Naive thymus-derived CD4-positive, alpha-beta T cell (primary cell): ENCODE measurements at regions not wholly inside any gene's neighbourhood (a gene's known extent, or its start where the extent isn't known, plus 50 kb on each side); places are given as distances from the start of the nearest gene placed in this dataset.
A peak's percentile ranks its signal among the peaks of the same experiment; 100 is the strongest.

Experiments
- ATAC-seq: fragments of 150-1000 bp; cut with Tn5 transposase; 2 replicates; pipeline ENCODE4 v1.10.0; 2021; ENCODE audit warnings: mild to moderate bottlenecking, moderate library complexity
- CTCF ChIA-PET: fragments of 350-600 bp; sonication (Branson Sonifier 250); formaldehyde crosslinking; loops from one replicate; lab custom pipeline; 2021; ENCODE audit warnings: antibody characterized with exemption; lab: Charles Lee
- POLR2A ChIA-PET: fragments of 350-600 bp; sonication (Branson Sonifier 250); formaldehyde crosslinking; loops from one replicate; lab custom pipeline; 2021; ENCODE audit warnings: antibody characterized with exemption, inconsistent platforms; lab: Charles Lee
- DNase-seq, 9 donors: peaks; one replicate each; pipeline versions ENCODE4 v3.0.0 to v3.0.0-alpha.2; 2020 to 2022; ENCODE audit warnings: mixed read lengths in 1 of 9
- H3K27ac ChIP-seq: one replicate; pipeline ENCODE4 v1.7.0; 2013; ENCODE audit warnings: mild to moderate bottlenecking, low read depth, low read length, moderate library complexity
- H3K27me3 ChIP-seq, 2 donors: one replicate each; pipeline ENCODE4 v1.7.0; 2013; ENCODE audit warnings: low read length in 2 of 2, mild to moderate bottlenecking in 2 of 2, moderate library complexity in 2 of 2; ENCODE audit not compliant: control insufficient read depth in 2 of 2, insufficient read depth in 2 of 2
- H3K36me3 ChIP-seq, 3 experiments: 1 replicate in 2 of 3; 2 replicates in 1 of 3; pipeline ENCODE4 v1.7.0; 2013; ENCODE audit warnings: low read length in 3 of 3, mild to moderate bottlenecking in 3 of 3, moderate library complexity in 1 of 3; ENCODE audit not compliant: insufficient read depth in 3 of 3, control insufficient read depth in 2 of 3
- H3K4me1 ChIP-seq, 2 donors: one replicate each; pipeline ENCODE4 v1.7.0; 2013; ENCODE audit warnings: low read length in 2 of 2, mild to moderate bottlenecking in 2 of 2, moderate library complexity in 1 of 2; ENCODE audit not compliant: control insufficient read depth in 2 of 2, insufficient read depth in 2 of 2
- H3K4me3 ChIP-seq: 2 replicates; pipeline ENCODE4 v1.7.0; 2013; ENCODE audit warnings: mild to moderate bottlenecking, low read length
- H3K9me3 ChIP-seq, 3 experiments: 1 replicate in 2 of 3; 2 replicates in 1 of 3; pipeline ENCODE4 v1.7.0; 2013; ENCODE audit warnings: low read length in 3 of 3; ENCODE audit not compliant: control insufficient read depth in 2 of 3
- H3K27ac Mint-ChIP-seq, 9 donors: one replicate each; pipeline ENCODE4 v1.8.0; 2020 to 2022; ENCODE audit warnings: mixed read lengths in 9 of 9, mild to moderate bottlenecking in 8 of 9, moderate library complexity in 5 of 9, inconsistent platforms in 2 of 9
- H3K27me3 Mint-ChIP-seq, 5 donors: one replicate each; pipeline ENCODE4 v1.8.0; 2021 to 2022; ENCODE audit warnings: mixed read lengths in 5 of 5, mild to moderate bottlenecking in 1 of 5
- H3K36me3 Mint-ChIP-seq, 5 donors: one replicate each; pipeline ENCODE4 v1.8.0; 2020 to 2022; ENCODE audit warnings: mixed read lengths in 5 of 5, mild to moderate bottlenecking in 3 of 5, inconsistent platforms in 1 of 5
- H3K4me1 Mint-ChIP-seq, 7 donors: one replicate each; pipeline ENCODE4 v1.8.0; 2020 to 2022; ENCODE audit warnings: mixed read lengths in 7 of 7, mild to moderate bottlenecking in 3 of 7, inconsistent platforms in 1 of 7
- H3K4me3 Mint-ChIP-seq, 10 donors: one replicate each; pipeline ENCODE4 v1.8.0; 2020 to 2022; ENCODE audit warnings: mild to moderate bottlenecking in 10 of 10, mixed read lengths in 10 of 10, moderate library complexity in 6 of 10, inconsistent platforms in 2 of 10
- H3K9me3 Mint-ChIP-seq, 11 donors: one replicate each; pipeline ENCODE4 v1.8.0; 2020 to 2022; ENCODE audit warnings: mixed read lengths in 11 of 11, mild to moderate bottlenecking in 4 of 11, inconsistent platforms in 1 of 11, moderate library complexity in 1 of 11
- intact Hi-C, 2 donors: fragments of 100-400 bp; cut with micrococcal nuclease; formaldehyde crosslinking; loops; one replicate each; pipeline ENCODE4 v1.15.1; 2023

DNA sequence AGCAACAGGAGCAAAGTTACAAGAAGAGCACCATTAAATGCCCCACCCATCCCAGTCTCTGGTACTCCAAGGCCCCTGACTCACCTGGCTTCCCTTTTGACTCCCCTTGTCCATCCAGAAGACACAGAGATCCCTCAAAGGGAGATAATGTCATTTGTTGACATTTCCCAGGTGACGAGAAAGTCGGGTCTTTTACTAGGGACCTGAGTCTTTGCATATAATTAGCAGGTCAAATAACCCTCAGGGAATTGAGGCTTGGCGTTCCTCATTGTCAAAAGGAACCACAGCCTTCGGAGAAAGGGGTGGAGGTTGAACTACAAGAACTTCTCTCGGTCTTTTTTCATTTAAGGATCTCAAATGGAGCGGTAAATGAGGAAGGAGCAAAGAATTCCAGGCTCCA, 133.2 kb downstream of the PROX1 start:
- Mint-ChIP-seq H3K4me3 (no peak overlapping the region), H3K27me3 (peaks cover 0 to 19% (median 0%) of the 10 kb centered on the region in 5 donors), H3K4me1 (peaks cover 4 to 29% (median 11%) of the 10 kb centered on the region in 7 donors), H3K27ac (peak overlapping the region in 1 of 9 donors; percentile 51), H3K36me3 (peaks cover 0 to 24% (median 4%) of the 10 kb centered on the region in 5 donors), H3K9me3 (peaks cover 5 to 37% (median 21%) of the 10 kb centered on the region in 11 donors)
- ATAC-seq (no peak), DNase-seq (no peak)
- H3K27ac ChIP-seq, result no peak overlapping the region
- ChIA-PET CTCF (interaction anchor here (0.5 to 1.0 kb wide), 2 partner anchors 263 to 450 kb away, joined by 3 to 5 read pairs; no protein-coding TSS in a partner anchor), POLR2A (no interaction called here)
- peaks cover 0 to 3% of the 10 kb centered on the region in 2 donors for H3K4me1 ChIP-seq
- no peaks in the 10 kb centered on the region for H3K36me3 ChIP-seq
- intact Hi-C loops, result loop anchor here in 1 of 2 donors (10.0 kb wide), 1 partner anchor 136 kb away; the partner anchor contains the start of gene PROX1
- no peak overlapping the region for H3K4me3 ChIP-seq
- H3K9me3 ChIP-seq, result peaks cover 0 to 14% (median 10%) of the 10 kb centered on the region in 3 experiments
- H3K27me3 ChIP-seq, result no peaks in the 10 kb centered on the region

DNA sequence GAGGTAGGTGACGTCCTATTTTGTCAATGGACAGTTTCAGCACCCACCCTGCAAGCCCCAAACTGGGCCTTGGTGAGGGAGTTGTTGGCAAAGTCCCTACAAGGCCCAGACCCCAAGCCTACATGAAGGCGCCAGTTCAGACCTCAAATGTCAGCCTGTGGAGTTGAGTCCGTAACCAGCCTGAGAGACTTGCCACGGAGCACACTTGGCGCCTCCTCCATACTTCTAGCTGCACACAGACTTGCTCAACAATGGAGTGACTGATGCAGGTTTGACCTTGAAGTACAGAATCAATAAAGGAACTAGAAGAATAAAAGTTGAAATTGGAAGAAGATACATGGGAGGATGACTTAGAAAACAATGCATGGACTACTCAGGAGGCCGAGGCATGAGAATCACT, 134.3 kb downstream of the PROX1 start:
- H3K4me3 Mint-ChIP-seq, result no peak overlapping the region
- peaks cover 4 to 29% (median 11%) of the 10 kb centered on the region in 7 donors for H3K4me1 Mint-ChIP-seq
- Histone ChIP-seq H3K4me3 (no peak overlapping the region), H3K36me3 (no peaks in the 10 kb centered on the region), H3K4me1 (peaks cover 0 to 3% of the 10 kb centered on the region in 2 donors), H3K9me3 (peaks cover 0 to 13% (median 10%) of the 10 kb centered on the region in 3 experiments), H3K27ac (no peak overlapping the region), H3K27me3 (no peaks in the 10 kb centered on the region)
- H3K27ac Mint-ChIP-seq, result peak overlapping the region in 1 of 9 donors; percentile 43
- H3K27me3 Mint-ChIP-seq, result peaks cover 0 to 19% (median 0%) of the 10 kb centered on the region in 5 donors
- peaks cover 3 to 25% (median 16%) of the 10 kb centered on the region in 11 donors for H3K9me3 Mint-ChIP-seq
- peaks cover 0 to 16% (median 2%) of the 10 kb centered on the region in 5 donors for H3K36me3 Mint-ChIP-seq
- intact Hi-C loops, result loop anchor here (2.0 to 10.0 kb wide), 2 partner anchors 137 to 877 kb away; partner anchors contain the start of gene PROX1 (in 1 of the 2)
- DNase-seq (no peak), ATAC-seq (no peak)
- CTCF ChIA-PET, result interaction anchor here (0.7 to 2.4 kb wide), 6 partner anchors 359 to 797 kb away, joined by 3 to 28 read pairs (median 4); no protein-coding TSS in a partner anchor
- POLR2A ChIA-PET, result no interaction called here

GRCh38 chr1:214123061-214123784, 135.4 kb downstream of the PROX1 start:
- H3K36me3 ChIP-seq, result no peaks in the 10 kb centered on the region
- DNase-seq, result peak in 7 of 9 donors; percentile 39 to 62 (median 53)
- intact Hi-C loops, result loop anchor here (1.0 to 10.0 kb wide), 5 partner anchors 138 to 1001 kb away; partner anchors contain the start of gene PROX1 (in 1 of the 2)
- peak; percentile 61 for ATAC-seq
- ChIA-PET POLR2A (interaction anchor here (1.2 kb wide), 1 partner anchor 454 kb away, joined by 4 read pairs; no protein-coding TSS in a partner anchor), CTCF (interaction anchor here (0.6 to 2.4 kb wide), 14 partner anchors 9 to 881 kb away, joined by 3 to 28 read pairs (median 4); no protein-coding TSS in a partner anchor)
- H3K27me3 ChIP-seq, result no peaks in the 10 kb centered on the region
- H3K4me1 ChIP-seq, result peaks cover 0 to 3% of the 10 kb centered on the region in 2 donors
- H3K9me3 ChIP-seq, result peaks cover 0 to 1% (median 0%) of the 10 kb centered on the region in 3 experiments
- H3K4me3 ChIP-seq, result no peak overlapping the region
- Mint-ChIP-seq H3K27me3 (peaks cover 0 to 19% (median 0%) of the 10 kb centered on the region in 5 donors), H3K4me3 (peak overlapping the region in 4 of 10 donors; percentile 24 to 71 (median 48)), H3K4me1 (peaks cover 4 to 29% (median 11%) of the 10 kb centered on the region in 7 donors), H3K9me3 (peaks cover 0 to 14% (median 7%) of the 10 kb centered on the region in 11 donors), H3K36me3 (peaks cover 0 to 5% (median 0%) of the 10 kb centered on the region in 5 donors), H3K27ac (peak overlapping the region in 3 of 9 donors; percentile 6 to 59 (median 28))
- H3K27ac ChIP-seq, result no peak overlapping the region

- POLR2A ChIA-PET, result no interaction called here
- H3K36me3 Mint-ChIP-seq, result no peaks in the 10 kb centered on the region
- peaks cover 0 to 19% (median 0%) of the 10 kb centered on the region in 5 donors for H3K27me3 Mint-ChIP-seq
- Histone ChIP-seq H3K9me3 (no peaks in the 10 kb centered on the region), H3K27ac (no peak overlapping the region), H3K4me1 (peaks cover 0 to 3% of the 10 kb centered on the region in 2 donors), H3K4me3 (no peak overlapping the region), H3K36me3 (no peaks in the 10 kb centered on the region), H3K27me3 (no peaks in the 10 kb centered on the region)
- peak overlapping the region in 1 of 9 donors; percentile 3 for H3K27ac Mint-ChIP-seq
- peaks cover 0 to 6% (median 2%) of the 10 kb centered on the region in 11 donors for H3K9me3 Mint-ChIP-seq
- DNase-seq (no peak), ATAC-seq (no peak)
- CTCF ChIA-PET, result interaction anchor here (1.4 kb wide), 1 partner anchor 456 kb away, joined by 7 read pairs; no protein-coding TSS in a partner anchor
- intact Hi-C loops, result loop anchor here in 1 of 2 donors (10.0 kb wide), 1 partner anchor 140 kb away; the partner anchor contains the start of gene PROX1
- H3K4me3 Mint-ChIP-seq, result no peak overlapping the region
- H3K4me1 Mint-ChIP-seq, result peaks cover 4 to 29% (median 11%) of the 10 kb centered on the region in 7 donors
Measured at GRCh38 chr1:214124281-214124805, 136.6 kb downstream of the PROX1 start.

DNA sequence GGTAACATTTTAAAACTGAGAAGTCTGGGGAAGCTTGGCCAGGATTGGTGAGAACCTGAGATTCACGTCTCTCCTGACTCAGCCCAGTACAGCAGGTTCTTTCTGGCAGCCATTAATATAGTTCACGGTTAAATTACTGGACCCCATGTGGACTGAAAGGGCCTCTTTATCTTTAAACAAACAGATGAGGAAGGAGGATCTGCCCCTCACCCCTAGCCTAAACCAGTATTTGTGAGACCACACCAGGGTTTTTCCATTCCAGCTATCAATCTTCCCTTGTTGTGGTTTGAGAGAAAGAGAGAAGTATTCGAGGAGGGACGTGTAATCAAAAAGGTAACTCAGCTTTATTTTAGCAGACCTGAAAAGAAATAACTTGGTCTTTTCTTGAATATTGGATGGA, 137.1 kb downstream of the PROX1 start:
- ChIA-PET CTCF (interaction anchor here (0.6 to 1.5 kb wide), 3 partner anchors 454 to 730 kb away, joined by 3 to 7 read pairs (median 5); no protein-coding TSS in a partner anchor), POLR2A (no interaction called here)
- Mint-ChIP-seq H3K27ac (no peak overlapping the region), H3K36me3 (no peaks in the 10 kb centered on the region), H3K4me1 (peaks cover 4 to 28% (median 11%) of the 10 kb centered on the region in 7 donors), H3K9me3 (peaks cover 0 to 3% (median 0%) of the 10 kb centered on the region in 11 donors), H3K27me3 (peaks cover 0 to 19% (median 0%) of the 10 kb centered on the region in 5 donors), H3K4me3 (no peak overlapping the region)
- H3K4me3 ChIP-seq, result no peak overlapping the region
- no peak overlapping the region for H3K27ac ChIP-seq
- H3K27me3 ChIP-seq, result no peaks in the 10 kb centered on the region
- no peaks in the 10 kb centered on the region for H3K9me3 ChIP-seq
- H3K4me1 ChIP-seq, result peaks cover 0 to 3% of the 10 kb centered on the region in 2 donors
- intact Hi-C loops, result loop anchor here in 1 of 2 donors (10.0 kb wide), 1 partner anchor 140 kb away; the partner anchor contains the start of gene PROX1
- no peaks in the 10 kb centered on the region for H3K36me3 ChIP-seq
- ATAC-seq (no peak), DNase-seq (no peak)

GRCh38 chr1:214125819-214126218, 138.0 kb downstream of the PROX1 start:
- ATAC-seq (no peak), DNase-seq (no peak)
- H3K4me3 ChIP-seq, result no peak overlapping the region
- H3K27me3 ChIP-seq, result no peaks in the 10 kb centered on the region
- no peaks in the 10 kb centered on the region for H3K36me3 Mint-ChIP-seq
- H3K27ac Mint-ChIP-seq, result no peak overlapping the region
- intact Hi-C loops, result loop anchor here in 1 of 2 donors (10.0 kb wide), 1 partner anchor 141 kb away; the partner anchor contains the start of gene PROX1
- no peak overlapping the region for H3K4me3 Mint-ChIP-seq
- POLR2A ChIA-PET, result interaction anchor here (0.6 kb wide), 1 partner anchor 1022 kb away, joined by 3 read pairs; no protein-coding TSS in a partner anchor
- peaks cover 4 to 19% (median 7%) of the 10 kb centered on the region in 7 donors for H3K4me1 Mint-ChIP-seq
- H3K36me3 ChIP-seq, result no peaks in the 10 kb centered on the region
- H3K27me3 Mint-ChIP-seq, result peaks cover 0 to 19% (median 0%) of the 10 kb centered on the region in 5 donors
- CTCF ChIA-PET, result interaction anchor here (0.8 to 1.5 kb wide), 3 partner anchors 455 to 752 kb away, joined by 3 to 7 read pairs (median 5); no protein-coding TSS in a partner anchor
- no peak overlapping the region for H3K27ac ChIP-seq
- peaks cover 0 to 3% (median 0%) of the 10 kb centered on the region in 11 donors for H3K9me3 Mint-ChIP-seq
- H3K9me3 ChIP-seq, result no peaks in the 10 kb centered on the region
- peaks cover 0 to 3% of the 10 kb centered on the region in 2 donors for H3K4me1 ChIP-seq
